Posterior cingulate gyrus (tissue), 11 donors: ENCODE measurements at regions not wholly inside any gene's neighbourhood (a gene's known extent, or its start where the extent isn't known, plus 50 kb on each side); places are given as distances from the start of the nearest gene placed in this dataset.
A peak's percentile ranks its signal among the peaks of the same experiment; 100 is the strongest.
"Not testable (repeated sequence)": the region's sequence is repeated elsewhere in the genome, so short reads cannot be mapped to it uniquely, and the experiment has no call there.

ENCODE experiments used
- DNase-seq, 10 donors: peaks; one replicate each; pipeline versions ENCODE4 v3.0.0 to v3.0.0-alpha.2; 2020 to 2021; ENCODE audit warnings: mixed read lengths in 3 of 10
- intact Hi-C: fragments of 100-400 bp; cut with DNase I; formaldehyde crosslinking; loops from one replicate; pipeline ENCODE4 v1.15.1; 2023

GRCh38 chr2:20499387-20499786 lies 52.5 kb downstream of the RHOB start:
- DNase-seq: no peak
- intact Hi-C loops: no loop called here

GRCh38 chr2:20501974-20502373 lies 55.1 kb downstream of the RHOB start:
- DNase-seq: peak in 1 of 10 donors; percentile 18
- intact Hi-C loops: no loop called here

- intact Hi-C loops: not testable (repeated sequence)
These were observed 55.6 kb downstream of the RHOB start for GRCh38 chr2:20502496-20502895.

DNA sequence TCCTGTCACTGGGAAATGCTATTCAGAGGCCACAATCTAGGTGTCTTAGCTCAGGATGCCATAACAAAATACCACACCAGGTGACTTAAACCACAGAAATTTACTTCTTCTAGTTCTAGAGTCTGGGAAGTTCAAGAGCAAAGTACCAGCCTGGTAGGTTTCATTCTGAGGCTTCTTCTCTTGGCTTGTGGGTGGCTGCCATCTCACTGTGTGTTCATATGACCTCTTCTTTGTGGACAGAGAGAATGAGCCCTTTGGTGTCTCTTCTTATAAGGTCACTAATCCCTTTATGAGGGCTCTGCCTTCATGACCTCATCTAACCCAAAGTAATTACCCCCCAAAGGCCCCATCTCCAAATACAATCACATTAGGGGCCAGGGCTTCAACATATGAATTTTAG lies 57.3 kb downstream of the RHOB start:
- intact Hi-C loops: no loop called here
- DNase-seq: no peak

More at GRCh38 chr2:20502496-20502895, 55.6 kb downstream of the RHOB start:
- DNase-seq: not testable (repeated sequence)

DNA sequence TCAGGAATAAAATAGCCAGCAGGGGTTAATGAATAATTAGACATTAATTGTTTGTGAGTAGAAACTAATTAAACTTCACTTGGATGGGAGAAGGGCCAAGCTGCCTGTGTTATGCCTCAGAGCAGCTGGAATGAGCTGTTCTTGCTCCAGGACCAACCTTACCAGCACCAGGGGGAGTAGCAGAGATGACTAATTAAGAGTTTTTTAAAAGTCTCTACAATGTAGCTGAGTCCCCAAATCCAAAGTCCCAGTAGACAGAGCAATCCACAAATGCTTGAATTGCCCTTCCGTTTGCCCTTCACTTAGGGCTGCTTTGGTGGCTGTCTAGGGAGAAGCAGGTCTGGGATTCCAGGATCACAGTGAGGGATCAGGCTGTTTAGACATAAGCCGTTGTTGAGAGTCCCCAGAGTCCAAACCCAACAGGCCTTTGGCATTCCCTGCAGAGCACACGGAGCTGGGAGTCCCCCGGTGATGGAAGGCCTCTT lies 59.4 kb downstream of the RHOB start:
- DNase-seq: peak in 1 of 10 donors; percentile 14
- intact Hi-C loops: no loop called here

GRCh38 chr2:20507166-20507692 lies 60.4 kb downstream of the RHOB start:
- DNase-seq: peak in 1 of 10 donors; percentile 35
- intact Hi-C loops: no loop called here

DNA sequence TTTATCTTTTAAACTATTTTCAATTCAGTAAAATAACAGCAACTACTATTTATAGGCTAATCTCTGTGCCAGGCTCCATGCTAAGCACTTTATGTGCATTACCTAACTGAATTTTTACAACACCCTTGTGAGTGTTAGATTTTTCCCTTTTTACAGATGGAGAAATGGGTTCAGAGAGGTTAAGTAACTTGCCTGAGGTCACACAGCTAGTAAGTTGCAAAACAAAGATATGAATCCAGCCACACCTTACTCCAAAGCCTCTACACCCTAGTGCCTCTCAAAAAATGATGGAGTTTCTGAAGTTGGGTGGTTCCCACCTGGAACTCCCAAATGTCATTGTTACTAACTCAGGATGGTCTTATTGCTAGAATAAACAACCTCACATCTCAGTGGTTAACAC lies 60.8 kb downstream of the RHOB start:
- intact Hi-C loops: no loop called here
- DNase-seq: no peak

DNA sequence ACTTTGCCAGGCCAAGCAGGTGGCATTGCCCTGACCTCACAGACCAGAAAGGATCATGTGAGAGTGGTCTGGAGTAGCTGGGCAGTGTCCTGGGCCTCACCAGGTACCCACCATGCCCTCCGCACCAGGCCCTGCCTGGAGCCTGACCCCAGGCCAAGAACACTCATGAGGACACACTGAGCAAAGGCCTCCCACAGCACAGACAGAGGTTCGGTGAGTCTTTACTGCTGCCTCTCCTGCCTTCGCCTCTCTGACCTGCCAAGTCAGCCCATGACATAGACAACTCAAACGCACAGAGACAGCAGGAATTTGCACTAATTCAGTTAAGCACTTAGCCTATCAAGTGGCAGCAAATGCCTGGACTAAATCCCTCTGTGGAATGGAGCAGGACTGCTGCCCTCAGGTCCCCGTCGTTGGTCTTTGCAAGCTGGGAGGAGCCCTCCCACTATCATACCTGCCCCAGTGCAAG lies 62.5 kb downstream of the RHOB start:
- intact Hi-C loops: no loop called here
- peak in 1 of 10 donors; percentile 50 for DNase-seq

DNA sequence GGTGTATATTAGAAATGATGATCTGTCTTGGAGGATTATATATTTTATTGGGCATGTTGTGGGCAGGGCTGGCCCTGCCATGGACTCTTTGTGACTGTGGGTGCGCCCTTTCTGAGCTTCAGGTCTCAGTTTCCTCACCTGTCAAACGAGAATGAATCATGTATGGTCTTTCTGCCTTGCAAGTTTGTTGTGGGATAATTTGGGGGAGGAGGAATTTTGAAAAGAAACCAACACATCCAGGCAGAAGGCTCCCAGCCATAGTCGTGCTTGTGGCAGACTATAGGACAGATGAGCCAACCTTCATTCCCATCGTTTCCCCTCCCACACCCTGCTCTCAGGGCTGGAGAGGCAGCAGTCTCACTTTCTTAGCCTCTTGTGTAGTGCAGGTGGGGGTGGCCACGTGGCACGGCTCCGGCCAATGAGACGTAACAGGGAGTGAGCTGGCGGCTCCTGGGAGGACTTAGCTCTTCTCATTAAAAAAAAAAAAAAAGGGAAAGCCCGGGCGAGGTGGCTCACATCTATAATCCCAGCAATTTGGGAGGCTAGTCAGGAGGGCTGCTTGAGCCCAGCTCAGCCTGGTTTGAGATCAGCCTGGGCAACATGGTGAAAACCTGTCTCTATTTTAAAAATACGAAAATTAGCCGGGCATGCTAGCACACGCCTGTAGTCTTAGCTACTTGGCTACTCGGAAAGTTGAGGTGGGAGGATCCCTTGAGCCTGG lies 63.1 kb downstream of the RHOB start:
- intact Hi-C loops: loop anchor here (10.0 kb wide), 1 partner anchor 95 kb away; no protein-coding TSS in a partner anchor
- DNase-seq: peak in 7 of 10 donors; percentile 54 to 94 (median 72)

DNA sequence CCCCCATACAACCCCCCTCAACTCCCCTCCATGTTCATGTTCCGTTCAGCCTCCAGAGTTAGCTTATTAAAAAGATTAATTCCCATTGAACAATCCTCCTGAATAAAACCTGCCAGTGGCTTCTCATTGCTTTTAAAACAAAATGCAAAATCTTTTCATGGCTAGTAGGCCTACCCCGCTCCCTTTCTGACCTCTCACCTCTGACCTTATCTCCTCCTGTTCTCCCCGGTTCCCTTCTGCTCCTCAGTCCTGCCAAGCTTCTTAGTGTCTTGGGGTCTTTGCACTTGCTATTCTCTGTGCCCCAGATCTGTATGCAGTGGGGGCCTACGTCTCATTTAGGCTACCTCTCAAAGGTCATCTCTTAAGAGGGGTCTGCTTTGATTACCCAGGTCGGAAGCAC lies 64.3 kb downstream of the RHOB start:
- intact Hi-C loops: loop anchor here (10.0 kb wide), 1 partner anchor 94 kb away; no protein-coding TSS in a partner anchor

DNA sequence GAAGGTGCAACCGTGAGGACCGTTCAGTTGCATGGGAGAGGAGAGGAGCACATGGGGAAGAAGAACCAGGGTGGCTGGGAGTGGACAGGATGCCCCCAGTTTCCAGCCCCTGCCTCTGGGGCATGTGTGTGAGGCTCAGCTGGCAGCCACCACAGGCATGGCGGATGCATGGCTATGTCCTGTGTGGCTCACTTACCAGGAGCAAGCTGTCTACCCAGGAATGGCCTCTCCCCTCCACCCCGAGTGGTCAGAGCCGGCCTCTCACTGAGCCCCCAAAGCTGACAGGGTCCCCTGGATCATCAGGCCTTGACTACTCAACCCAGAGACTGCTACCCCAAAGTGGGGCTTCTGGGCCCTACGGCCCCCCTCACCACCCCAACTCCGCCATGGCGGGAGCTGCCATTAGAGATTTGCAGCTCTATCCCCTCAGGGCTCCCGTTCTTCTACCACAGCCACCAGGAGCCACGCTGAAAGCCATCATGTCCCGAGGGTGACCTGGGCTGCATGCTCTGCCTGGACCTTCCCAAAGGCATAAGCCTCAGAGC lies 65.3 kb downstream of the RHOB start:
- DNase-seq: peak in 1 of 10 donors; percentile 35
- intact Hi-C loops: loop anchor here (10.0 kb wide), 1 partner anchor 93 kb away; no protein-coding TSS in a partner anchor

More for the DNA sequence above, 64.3 kb downstream of the RHOB start:
- DNase-seq: no peak

GRCh38 chr2:20513946-20514345 lies 67.1 kb downstream of the RHOB start:
- intact Hi-C loops: loop anchor here (10.0 kb wide), 1 partner anchor 91 kb away; no protein-coding TSS in a partner anchor
- DNase-seq: peak in 1 of 10 donors; percentile 29

DNA sequence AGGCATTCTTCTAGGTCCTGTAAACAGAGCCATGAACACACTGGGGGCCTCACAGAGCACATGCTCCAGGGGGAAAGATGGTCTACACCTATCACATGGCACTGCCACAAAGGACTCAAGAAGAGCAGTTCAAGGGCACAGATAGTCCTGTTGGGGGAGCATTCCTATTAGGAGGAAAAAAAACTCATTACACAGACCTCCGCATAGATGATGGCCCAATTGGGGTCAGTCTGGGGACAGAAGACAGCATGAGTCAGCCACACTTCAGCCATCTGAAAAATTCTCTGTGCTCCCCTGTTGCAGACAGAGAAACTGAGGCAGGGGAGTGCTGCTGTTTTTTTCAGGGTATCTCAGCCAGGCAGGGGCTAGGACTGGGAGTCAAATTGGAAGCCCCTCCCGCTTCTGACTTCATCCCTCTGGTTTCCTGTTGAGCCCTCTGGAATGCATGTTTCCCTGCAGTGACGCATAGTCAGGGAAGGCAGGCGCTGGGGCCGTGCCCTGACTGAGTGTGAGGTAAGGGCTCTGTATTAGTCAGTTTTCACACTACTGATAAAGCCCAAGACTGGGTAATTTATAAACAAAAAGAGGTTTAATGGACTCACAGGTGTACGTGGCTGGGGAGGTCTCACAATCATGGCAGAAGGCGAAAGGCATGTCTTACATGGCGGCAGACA lies 67.9 kb downstream of the RHOB start:
- DNase-seq: peak in 2 of 10 donors; percentile 23 to 42
- intact Hi-C loops: loop anchor here (5.0 to 10.0 kb wide), 2 partner anchors 62 to 90 kb away; no protein-coding TSS in a partner anchor

DNA sequence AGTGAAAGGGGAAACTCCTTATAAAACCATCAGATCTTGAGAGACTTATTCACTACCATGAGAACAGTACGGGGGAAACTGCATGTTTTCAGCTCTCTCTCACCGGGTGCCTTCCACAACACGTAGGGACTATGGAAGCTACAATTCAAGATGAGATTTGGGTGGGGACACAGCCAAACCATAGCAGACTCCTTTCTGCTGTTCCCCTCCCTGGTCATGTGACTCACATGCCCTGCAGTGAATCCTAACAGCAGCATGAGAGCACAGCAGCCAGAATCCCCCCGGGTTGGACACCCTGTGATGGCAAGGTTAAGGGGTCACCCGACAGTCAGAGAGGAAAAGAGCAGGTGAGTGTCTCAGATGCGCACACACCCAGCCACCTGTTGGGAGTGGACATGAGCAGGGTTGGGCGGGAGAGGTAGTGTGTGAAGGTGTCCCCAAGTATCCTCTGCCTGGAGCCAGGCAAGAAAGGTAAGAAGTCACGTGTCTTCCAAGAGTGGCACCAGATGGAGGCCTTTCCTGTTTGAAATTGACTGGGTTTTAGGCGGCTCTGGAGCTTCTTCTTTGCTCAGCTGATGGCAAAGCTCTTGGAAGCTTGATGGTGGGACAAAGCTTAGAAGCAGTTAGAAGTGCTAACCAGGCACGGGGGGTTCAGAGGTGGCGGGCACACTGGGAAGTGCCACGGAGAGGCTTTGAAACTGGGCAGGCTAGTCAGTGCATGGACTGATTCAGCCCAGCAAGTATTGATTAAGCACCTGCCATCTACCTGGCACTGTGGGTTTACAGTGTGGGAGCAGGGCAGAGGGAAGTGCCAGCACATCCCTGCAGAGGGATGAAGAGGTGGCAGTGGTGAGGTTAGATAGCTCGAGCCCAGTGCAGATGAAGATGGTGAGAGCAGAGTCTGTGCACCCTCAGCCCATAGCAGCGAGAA lies 68.7 kb downstream of the RHOB start:
- intact Hi-C loops: loop anchor here (5.0 to 10.0 kb wide), 2 partner anchors 63 to 89 kb away; no protein-coding TSS in a partner anchor
- peak in 2 of 10 donors; percentile 50 to 55 for DNase-seq

DNA sequence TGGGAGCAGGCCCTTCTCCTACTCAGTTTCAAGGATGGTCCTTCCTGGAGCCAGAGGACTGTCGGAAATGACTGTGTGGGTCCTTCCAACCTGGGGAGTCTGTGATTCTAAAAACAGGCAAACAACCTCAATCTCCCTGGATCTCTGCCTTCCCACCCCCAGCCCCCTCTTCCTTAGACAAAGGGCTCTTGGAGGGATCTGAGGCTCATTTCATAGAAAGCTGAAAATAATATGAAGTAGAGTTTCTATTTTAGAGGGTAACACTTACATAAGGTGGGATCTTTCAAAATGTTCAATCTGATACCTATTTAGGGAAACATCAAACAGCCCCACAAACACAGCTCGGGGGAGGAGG lies 69.4 kb downstream of the RHOB start:
- DNase-seq: no peak
- intact Hi-C loops: loop anchor here (5.0 to 10.0 kb wide), 2 partner anchors 64 to 89 kb away; no protein-coding TSS in a partner anchor

DNA sequence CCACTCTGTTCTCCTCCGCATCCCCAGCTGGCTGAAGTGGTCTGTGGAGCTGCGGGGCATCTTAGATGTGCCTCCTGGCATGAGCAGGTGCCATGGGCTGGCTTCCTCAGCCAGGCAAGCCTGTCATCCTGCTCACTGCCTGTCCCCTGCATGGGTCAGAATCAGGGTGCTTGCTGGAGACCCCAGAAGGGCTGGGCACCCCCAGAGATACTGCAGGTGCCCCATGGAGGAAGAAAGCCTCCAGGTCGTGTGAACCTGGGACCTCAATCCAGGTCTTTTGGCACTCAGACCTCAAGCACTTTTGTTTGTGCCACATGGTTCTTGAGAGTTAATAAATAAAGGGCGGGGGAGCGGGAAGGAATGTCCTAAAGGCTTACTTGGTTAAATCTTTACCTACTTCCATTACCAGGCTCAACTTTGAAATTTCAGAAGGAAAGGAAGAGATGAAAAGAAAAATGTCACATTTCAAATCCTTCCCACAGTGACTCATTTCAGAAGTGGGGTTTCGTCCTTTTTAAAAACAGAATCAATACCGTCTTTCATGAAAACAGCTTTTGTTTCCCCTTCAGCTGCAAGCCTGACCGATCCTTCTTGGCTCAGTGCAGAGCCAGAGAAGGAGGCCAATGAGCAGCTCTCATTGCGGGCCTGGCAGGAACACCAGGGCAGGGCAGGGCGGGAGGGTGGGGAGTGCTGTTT lies 69.9 kb downstream of the RHOB start:
- peak in 8 of 10 donors; percentile 51 to 95 (median 70) for DNase-seq
- intact Hi-C loops: loop anchor here (5.0 to 10.0 kb wide), 2 partner anchors 64 to 88 kb away; no protein-coding TSS in a partner anchor

- DNase-seq: peak in 2 of 10 donors; percentile 18 to 53
- intact Hi-C loops: loop anchor here (5.0 to 10.0 kb wide), 2 partner anchors 67 to 85 kb away; no protein-coding TSS in a partner anchor
These were observed 72.4 kb downstream of the RHOB start for GRCh38 chr2:20519309-20519708.

DNA sequence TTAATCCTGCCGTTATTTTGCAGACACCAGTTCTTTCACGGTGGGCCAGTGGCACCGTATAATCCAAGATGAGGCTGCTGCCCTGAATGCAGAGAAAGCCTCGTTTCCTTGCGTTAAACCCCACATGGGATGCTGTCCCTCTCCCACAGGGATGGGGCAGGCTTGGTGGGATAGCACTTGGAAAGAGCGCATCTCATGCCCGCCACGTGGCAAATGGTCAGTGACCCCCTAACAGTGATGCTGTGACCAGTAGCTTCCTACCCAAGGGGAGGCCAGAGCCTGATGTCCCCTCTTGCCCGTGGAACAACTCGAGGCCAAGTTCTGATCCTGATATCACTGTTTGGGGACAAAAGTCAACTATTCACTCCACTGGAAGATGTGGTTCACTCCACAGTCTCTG lies 73.3 kb downstream of the RHOB start:
- intact Hi-C loops: no loop called here
- DNase-seq: peak in 3 of 10 donors; percentile 9 to 22 (median 14)

DNA sequence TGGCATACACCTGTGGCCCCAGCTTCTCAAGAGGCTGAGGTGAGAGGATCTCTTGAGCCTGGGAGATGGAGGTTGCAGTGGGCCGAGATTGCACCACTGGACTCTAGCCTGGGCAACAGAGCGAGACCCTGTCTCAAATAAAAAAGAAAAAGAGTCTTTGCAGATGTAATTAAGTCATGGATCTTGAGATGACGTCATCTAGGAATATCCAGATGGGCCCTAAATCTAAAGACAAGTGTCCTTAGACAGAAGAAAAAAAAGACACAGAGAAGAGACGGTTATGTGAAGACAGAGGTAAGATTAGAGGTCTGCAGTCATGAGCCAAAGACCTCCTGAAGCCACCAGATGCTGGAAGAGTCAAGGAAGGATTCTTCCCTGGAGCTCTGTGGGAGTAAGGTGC lies 74.3 kb downstream of the RHOB start:
- intact Hi-C loops: no loop called here
- DNase-seq: no peak
